ENCODE measurements at regions not wholly inside any gene's neighbourhood (a gene's known extent, or its start where the extent isn't known, plus 50 kb on each side); places are given as distances from the start of the nearest gene placed in this dataset.

- TF ChIP-seq, protein P1, sequence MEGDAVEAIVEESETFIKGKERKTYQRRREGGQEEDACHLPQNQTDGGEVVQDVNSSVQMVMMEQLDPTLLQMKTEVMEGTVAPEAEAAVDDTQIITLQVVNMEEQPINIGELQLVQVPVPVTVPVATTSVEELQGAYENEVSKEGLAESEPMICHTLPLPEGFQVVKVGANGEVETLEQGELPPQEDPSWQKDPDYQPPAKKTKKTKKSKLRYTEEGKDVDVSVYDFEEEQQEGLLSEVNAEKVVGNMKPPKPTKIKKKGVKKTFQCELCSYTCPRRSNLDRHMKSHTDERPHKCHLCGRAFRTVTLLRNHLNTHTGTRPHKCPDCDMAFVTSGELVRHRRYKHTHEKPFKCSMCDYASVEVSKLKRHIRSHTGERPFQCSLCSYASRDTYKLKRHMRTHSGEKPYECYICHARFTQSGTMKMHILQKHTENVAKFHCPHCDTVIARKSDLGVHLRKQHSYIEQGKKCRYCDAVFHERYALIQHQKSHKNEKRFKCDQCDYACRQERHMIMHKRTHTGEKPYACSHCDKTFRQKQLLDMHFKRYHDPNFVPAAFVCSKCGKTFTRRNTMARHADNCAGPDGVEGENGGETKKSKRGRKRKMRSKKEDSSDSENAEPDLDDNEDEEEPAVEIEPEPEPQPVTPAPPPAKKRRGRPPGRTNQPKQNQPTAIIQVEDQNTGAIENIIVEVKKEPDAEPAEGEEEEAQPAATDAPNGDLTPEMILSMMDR (tag by site-specific recombination; IDR thresholded peaks at IDR 0.05), result no peak
- TF ChIP-seq ZNF16 (tag by site-specific recombination; IDR thresholded peaks at IDR 0.05; ENCODE audit: low read depth), result no peak
- TF ChIP-seq, protein P2, sequence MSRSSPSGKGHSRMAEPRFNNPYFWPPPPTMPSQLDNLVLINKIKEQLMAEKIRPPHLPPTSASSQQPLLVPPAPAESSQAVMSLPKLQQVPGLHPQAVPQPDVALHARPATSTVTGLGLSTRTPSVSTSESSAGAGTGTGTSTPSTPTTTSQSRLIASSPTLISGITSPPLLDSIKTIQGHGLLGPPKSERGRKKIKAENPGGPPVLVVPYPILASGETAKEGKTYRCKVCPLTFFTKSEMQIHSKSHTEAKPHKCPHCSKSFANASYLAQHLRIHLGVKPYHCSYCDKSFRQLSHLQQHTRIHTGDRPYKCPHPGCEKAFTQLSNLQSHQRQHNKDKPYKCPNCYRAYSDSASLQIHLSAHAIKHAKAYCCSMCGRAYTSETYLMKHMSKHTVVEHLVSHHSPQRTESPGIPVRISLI (tag by site-specific recombination; IDR thresholded peaks at IDR 0.05), result no peak
- no peak for TF ChIP-seq ZNF701 (tag by site-specific recombination; IDR thresholded peaks at IDR 0.05)
- TF ChIP-seq SP2 (tag by site-specific recombination; IDR thresholded peaks at IDR 0.05), result no peak
- TF ChIP-seq MYNN (tag by site-specific recombination; IDR thresholded peaks at IDR 0.05; ENCODE audit: borderline replicate concordance), result no peak
- no peak for TF ChIP-seq ZNF530 (tag by site-specific recombination; IDR thresholded peaks at IDR 0.05; ENCODE audit: low read depth)
- no peak for TF ChIP-seq ZNF549 (tag by site-specific recombination; IDR thresholded peaks at IDR 0.05)
- no peak for TF ChIP-seq ZNF501 (tag by site-specific recombination; IDR thresholded peaks at IDR 0.05)
Measured at GRCh38 chr6:119966484-119966883, 616.9 kb upstream of the MAN1A1 start.

All from HEK293 (cell line).